Mesendoderm (in vitro differentiated cells): ENCODE measurements at regions not wholly inside any gene's neighbourhood (a gene's known extent, or its start where the extent isn't known, plus 50 kb on each side); places are given as distances from the start of the nearest gene placed in this dataset.

Source experiments
- DNase-seq: peaks from one replicate; pipeline ENCODE4 v3.0.0; 2013
- H2AK5ac ChIP-seq: 2 replicates; pipeline ENCODE4 v1.6.1; 2013; ENCODE audit warnings: low read length, inconsistent platforms
- H2BK120ac ChIP-seq: 2 replicates; pipeline ENCODE4 v1.6.1; 2013; ENCODE audit warnings: low read depth, mild to moderate bottlenecking, low read length, moderate library complexity, mixed read lengths
- H2BK15ac ChIP-seq: replicated peaks from 2 replicates; pipeline ENCODE4 v1.6.1; 2013; ENCODE audit warnings: low read depth, mild to moderate bottlenecking, moderate library complexity
- H2BK5ac ChIP-seq: 2 replicates; pipeline ENCODE4 v1.6.1; 2013; ENCODE audit warnings: low read length, inconsistent platforms
- H3K18ac ChIP-seq: 2 replicates; pipeline ENCODE4 v1.6.1; 2013; ENCODE audit warnings: mild to moderate bottlenecking, low read length, mixed read lengths
- H3K23ac ChIP-seq: one replicate; pipeline ENCODE4 v1.6.1; 2013; ENCODE audit warnings: low read length
- H3K27ac ChIP-seq: 2 replicates; pipeline ENCODE4 v1.5.1; 2013; ENCODE audit warnings: low read depth, mild to moderate bottlenecking, inconsistent platforms, low read length, moderate library complexity
- H3K27me3 ChIP-seq: 2 replicates; pipeline ENCODE4 v1.6.1; 2013; ENCODE audit warnings: low read length, control low read depth, mild to moderate bottlenecking, inconsistent platforms; ENCODE audit not compliant: insufficient read depth, poor library complexity
- H3K36me3 ChIP-seq: 2 replicates; pipeline ENCODE4 v1.6.1; 2013; ENCODE audit warnings: low read length, inconsistent platforms; ENCODE audit not compliant: control insufficient read depth, insufficient read depth
- H3K4ac ChIP-seq: one replicate; pipeline ENCODE4 v1.6.1; 2013; ENCODE audit warnings: low read depth, mild to moderate bottlenecking, low read length, moderate library complexity
- H3K4me1 ChIP-seq: 2 replicates; pipeline ENCODE4 v1.6.1; 2013; ENCODE audit warnings: low read depth, low read length, inconsistent platforms; ENCODE audit not compliant: control insufficient read depth
- H3K4me2 ChIP-seq: 2 replicates; pipeline ENCODE4 v1.6.1; 2013; ENCODE audit warnings: low read length
- H3K4me3 ChIP-seq: 2 replicates; pipeline ENCODE4 v1.5.1; 2013; ENCODE audit warnings: mild to moderate bottlenecking, low read length
- H3K56ac ChIP-seq: one replicate; pipeline ENCODE4 v1.6.1; 2013; ENCODE audit warnings: low read length
- H3K79me1 ChIP-seq: 2 replicates; pipeline ENCODE4 v1.6.1; 2013; ENCODE audit warnings: low read length, inconsistent platforms
- H3K79me2 ChIP-seq: 2 replicates; pipeline ENCODE4 v1.6.1; 2013; ENCODE audit warnings: mild to moderate bottlenecking, low read length; ENCODE audit not compliant: control insufficient read depth, insufficient read depth
- H3K9ac ChIP-seq: 2 replicates; pipeline ENCODE4 v1.6.1; 2013; ENCODE audit warnings: low read length, inconsistent platforms
- H4K5ac ChIP-seq: one replicate; pipeline ENCODE4 v1.6.1; 2013; ENCODE audit warnings: low read length
- H4K8ac ChIP-seq: one replicate; pipeline ENCODE4 v1.6.1; 2013; ENCODE audit warnings: low read depth, mild to moderate bottlenecking, control low read depth, low read length, moderate library complexity
- WGBS: extraction: QIAGEN DNeasy Blood & Tissue Kit; methylation state at CpG from one replicate; pipeline ENCODE4 v1.1.7; 2013; ENCODE audit warnings: low lambda C conversion rate, missing lambda C conversion rate; ENCODE audit not compliant: insufficient coverage; ENCODE audit errors: extremely low coverage; 5-methylcytosine and 5-hydroxymethylcytosine counted together

DNA sequence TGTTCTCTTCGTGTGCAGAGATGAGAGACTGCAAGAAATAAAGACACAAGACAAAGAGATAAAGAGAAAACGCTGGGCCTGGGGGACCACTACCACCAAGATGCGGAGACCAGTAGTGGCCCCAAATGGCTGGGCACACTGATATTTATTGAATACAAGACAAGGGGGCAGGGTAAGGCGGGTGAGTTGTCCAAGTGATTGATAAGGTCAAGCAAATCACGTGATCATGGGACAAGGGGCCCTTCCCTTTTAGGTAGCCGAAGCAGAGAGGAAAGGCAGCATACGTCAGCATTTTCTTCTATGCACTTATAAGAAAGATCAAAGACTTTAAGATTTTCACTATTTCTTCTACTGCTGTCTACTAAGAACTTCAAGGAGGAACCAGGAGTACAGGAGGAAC lies 762.1 kb downstream of the TNS3 start:
- WGBS: no CpG with 5 or more reads among the region's 7 CpGs
- Histone ChIP-seq H2AK5ac (no peak overlapping the region), H3K4me2 (no peak overlapping the region), H2BK15ac (no peak overlapping the region), H3K4ac (no peak overlapping the region), H4K5ac (no peak overlapping the region), H3K79me2 (no peaks in the 10 kb centered on the region), H3K36me3 (no peaks in the 10 kb centered on the region), H4K8ac (no peak overlapping the region), H3K27me3 (no peaks in the 10 kb centered on the region), H3K18ac (no peak overlapping the region), H3K79me1 (no peaks in the 10 kb centered on the region), H3K4me1 (no peaks in the 10 kb centered on the region), H2BK120ac (no peak overlapping the region), H3K23ac (no peak overlapping the region), H2BK5ac (no peak overlapping the region), H3K27ac (no peak overlapping the region), H3K56ac (no peak overlapping the region), H3K4me3 (no peak overlapping the region), H3K9ac (no peak overlapping the region)
- DNase-seq: no peak

DNA sequence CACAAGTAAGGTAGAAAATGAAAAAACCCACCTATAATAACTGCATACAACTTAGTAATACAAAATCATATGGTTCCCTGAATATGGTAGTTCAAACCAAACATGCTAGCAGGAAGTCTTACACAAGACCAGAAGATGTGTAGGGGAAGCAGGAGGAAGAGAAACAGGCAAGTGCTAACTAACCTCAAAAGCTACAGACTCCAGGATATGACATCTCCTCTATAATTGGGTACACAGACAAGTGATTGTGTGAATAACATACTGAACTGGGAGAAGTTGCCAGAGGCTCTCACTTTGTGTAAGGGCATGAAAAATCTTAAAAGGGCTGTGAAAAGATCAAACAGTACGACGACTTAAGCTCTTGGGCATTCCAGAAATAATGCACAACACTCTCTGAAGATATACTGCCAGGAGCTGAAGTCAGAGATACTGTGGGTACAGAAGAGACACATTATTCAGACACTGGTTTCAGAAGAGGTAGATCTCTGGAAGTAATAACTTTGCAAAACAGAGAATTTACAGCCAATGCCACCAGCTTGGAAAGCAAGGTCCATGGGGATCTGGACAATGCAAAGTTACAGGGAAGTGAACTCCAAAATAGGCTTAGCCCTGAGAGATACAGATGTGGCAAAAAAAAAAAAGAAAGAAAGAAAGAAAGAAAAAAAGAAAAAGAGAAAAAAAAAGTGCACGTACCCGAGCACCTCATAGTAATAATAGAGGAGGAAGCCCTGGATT lies 767.2 kb downstream of the TNS3 start:
- no peak overlapping the region for H3K27ac ChIP-seq
- H2AK5ac ChIP-seq: no peak overlapping the region
- DNase-seq: no peak
- no peak overlapping the region for H2BK15ac ChIP-seq
- no peaks in the 10 kb centered on the region for H3K27me3 ChIP-seq
- no peak overlapping the region for H3K18ac ChIP-seq
- H3K56ac ChIP-seq: no peak overlapping the region
- H4K8ac ChIP-seq: no peak overlapping the region
- no peaks in the 10 kb centered on the region for H3K79me1 ChIP-seq
- no peak overlapping the region for H3K23ac ChIP-seq
- H3K9ac ChIP-seq: no peak overlapping the region
- no peaks in the 10 kb centered on the region for H3K36me3 ChIP-seq
- H3K4ac ChIP-seq: no peak overlapping the region
- no peak overlapping the region for H3K4me2 ChIP-seq
- H3K4me1 ChIP-seq: no peaks in the 10 kb centered on the region
- WGBS: no CpG with 5 or more reads among the region's 4 CpGs
- no peak overlapping the region for H2BK5ac ChIP-seq
- no peak overlapping the region for H3K4me3 ChIP-seq
- H4K5ac ChIP-seq: no peak overlapping the region
- no peak overlapping the region for H2BK120ac ChIP-seq
- H3K79me2 ChIP-seq: no peaks in the 10 kb centered on the region

DNA sequence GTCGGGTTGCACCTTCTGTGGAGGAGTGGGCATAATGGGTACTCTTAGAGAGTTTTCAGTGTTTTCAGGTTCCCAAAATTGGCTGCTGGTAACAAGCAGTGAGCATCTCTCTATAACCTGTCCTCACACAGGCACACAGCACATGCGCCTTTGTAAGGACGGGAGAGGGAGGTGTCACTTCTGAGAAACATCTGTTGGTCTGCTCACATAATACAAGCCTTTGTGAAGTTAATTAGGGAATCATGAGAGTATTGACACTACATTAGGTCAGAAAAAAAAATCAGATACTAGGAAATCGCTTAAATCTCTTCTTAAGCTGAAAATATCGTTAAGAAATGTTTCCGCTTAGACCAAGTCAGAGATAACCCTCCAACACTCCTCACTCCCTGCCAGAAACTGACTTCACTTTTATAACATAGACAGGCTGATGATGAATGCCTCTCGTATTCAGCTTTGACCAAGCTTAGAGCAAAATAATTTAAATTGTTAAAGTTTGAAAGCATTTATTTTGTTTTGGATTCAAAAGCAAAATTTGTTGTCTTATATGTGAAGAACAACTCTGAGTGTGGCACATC lies 769.7 kb downstream of the TNS3 start:
- Histone ChIP-seq H3K79me1 (no peaks in the 10 kb centered on the region), H4K5ac (no peak overlapping the region), H2AK5ac (no peak overlapping the region), H3K4me1 (no peaks in the 10 kb centered on the region), H3K4me3 (no peak overlapping the region), H2BK120ac (no peak overlapping the region), H4K8ac (no peak overlapping the region), H3K4me2 (no peak overlapping the region), H3K56ac (no peak overlapping the region), H3K4ac (no peak overlapping the region), H2BK15ac (no peak overlapping the region), H3K27ac (no peak overlapping the region), H3K9ac (no peak overlapping the region), H3K27me3 (no peaks in the 10 kb centered on the region), H3K36me3 (no peaks in the 10 kb centered on the region), H3K18ac (no peak overlapping the region), H3K79me2 (no peaks in the 10 kb centered on the region), H2BK5ac (no peak overlapping the region), H3K23ac (no peak overlapping the region)
- whole genome bisulfite sequencing: no CpG with 5 or more reads among the region's 7 CpGs
- DNase-seq: no peak

DNA sequence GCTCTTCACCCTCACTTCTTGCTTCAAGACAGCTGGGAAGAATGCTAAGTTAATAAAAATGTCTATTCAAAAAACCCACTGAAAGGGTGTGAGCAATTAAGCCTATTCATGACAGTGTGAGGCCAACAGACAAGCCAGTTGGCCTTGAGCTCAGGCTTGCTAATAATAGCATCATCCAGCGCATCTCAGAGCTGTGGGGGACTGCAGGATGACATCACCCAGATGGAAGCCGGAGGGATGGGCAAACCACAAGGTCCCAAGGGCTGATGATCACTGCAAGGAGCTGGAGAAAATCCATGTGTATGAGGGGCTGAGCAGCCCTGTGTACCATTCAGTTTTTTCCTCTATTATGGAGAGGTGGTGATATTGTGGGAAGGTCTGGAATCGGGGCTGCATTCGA lies 770.4 kb downstream of the TNS3 start:
- H3K4me1 ChIP-seq: no peaks in the 10 kb centered on the region
- no peaks in the 10 kb centered on the region for H3K36me3 ChIP-seq
- H3K27me3 ChIP-seq: no peaks in the 10 kb centered on the region
- H3K4me3 ChIP-seq: no peak overlapping the region
- H4K5ac ChIP-seq: no peak overlapping the region
- no peak overlapping the region for H3K56ac ChIP-seq
- no CpG with 5 or more reads among the region's 4 CpGs for WGBS
- no peak overlapping the region for H3K23ac ChIP-seq
- H2BK5ac ChIP-seq: no peak overlapping the region
- no peak overlapping the region for H3K4me2 ChIP-seq
- no peak overlapping the region for H3K27ac ChIP-seq
- peak; percentile 73 for DNase-seq
- no peak overlapping the region for H3K4ac ChIP-seq
- no peaks in the 10 kb centered on the region for H3K79me1 ChIP-seq
- no peak overlapping the region for H3K9ac ChIP-seq
- no peak overlapping the region for H4K8ac ChIP-seq
- no peaks in the 10 kb centered on the region for H3K79me2 ChIP-seq
- no peak overlapping the region for H3K18ac ChIP-seq
- H2BK120ac ChIP-seq: no peak overlapping the region
- H2AK5ac ChIP-seq: no peak overlapping the region
- H2BK15ac ChIP-seq: no peak overlapping the region

DNA sequence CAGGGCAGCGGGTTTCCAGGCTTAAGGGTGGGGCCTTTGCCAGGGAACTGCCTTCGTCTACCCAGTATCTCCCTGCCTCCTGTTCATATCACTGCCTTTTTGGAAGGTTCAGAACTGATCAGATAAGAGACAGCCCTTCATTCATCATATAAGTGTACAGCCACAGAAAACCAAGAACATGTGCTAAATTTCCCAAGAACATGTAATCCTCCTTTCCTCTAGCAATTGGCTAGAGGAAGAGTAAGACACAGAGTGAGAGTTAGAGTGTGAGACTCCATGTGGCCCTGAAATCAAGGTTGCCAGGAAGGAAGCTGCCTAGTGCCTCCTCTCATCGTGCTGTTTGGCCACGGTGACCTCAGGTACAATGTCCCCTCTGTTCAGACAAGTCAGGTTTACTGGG lies 770.9 kb downstream of the TNS3 start:
- Histone ChIP-seq H3K9ac (no peak overlapping the region), H4K8ac (no peak overlapping the region), H3K4me2 (no peak overlapping the region), H2BK120ac (no peak overlapping the region), H3K79me2 (no peaks in the 10 kb centered on the region), H3K27ac (no peak overlapping the region), H3K4me1 (no peaks in the 10 kb centered on the region), H3K4ac (no peak overlapping the region), H3K4me3 (no peak overlapping the region), H4K5ac (no peak overlapping the region), H3K18ac (no peak overlapping the region), H3K36me3 (no peaks in the 10 kb centered on the region), H2AK5ac (no peak overlapping the region), H3K23ac (no peak overlapping the region), H3K56ac (no peak overlapping the region), H2BK5ac (no peak overlapping the region), H3K27me3 (no peaks in the 10 kb centered on the region), H3K79me1 (no peaks in the 10 kb centered on the region), H2BK15ac (no peak overlapping the region)
- no CpG with 5 or more reads among the region's 4 CpGs for whole genome bisulfite sequencing
- DNase-seq: no peak

DNA sequence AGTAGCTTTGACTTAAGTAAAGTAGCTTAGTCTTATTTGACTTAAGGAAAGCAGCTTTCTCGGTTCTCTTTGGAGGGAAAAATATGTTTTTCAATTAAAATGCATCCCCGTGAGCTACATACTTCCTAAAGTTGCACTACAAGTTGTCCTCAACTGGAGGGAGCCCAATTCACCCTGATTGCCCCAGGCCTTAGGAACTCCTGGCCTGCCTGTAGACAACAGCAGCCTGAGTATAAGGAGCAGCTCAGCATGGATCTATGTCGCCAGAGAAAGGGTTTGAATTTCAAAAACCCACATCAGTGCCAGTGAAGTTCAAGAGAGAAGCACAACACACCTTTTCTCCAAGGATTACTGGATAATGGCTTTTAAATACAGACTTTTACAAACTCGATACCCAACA lies 772.0 kb downstream of the TNS3 start:
- Histone ChIP-seq H3K27ac (no peak overlapping the region), H3K27me3 (no peaks in the 10 kb centered on the region), H3K4ac (no peak overlapping the region), H3K79me1 (no peaks in the 10 kb centered on the region), H2BK5ac (no peak overlapping the region), H2BK15ac (no peak overlapping the region), H3K56ac (no peak overlapping the region), H3K9ac (no peak overlapping the region), H2BK120ac (no peak overlapping the region), H3K79me2 (no peaks in the 10 kb centered on the region), H3K36me3 (no peaks in the 10 kb centered on the region), H4K5ac (no peak overlapping the region), H3K4me1 (no peaks in the 10 kb centered on the region), H4K8ac (no peak overlapping the region), H2AK5ac (no peak overlapping the region), H3K4me2 (no peak overlapping the region), H3K4me3 (no peak overlapping the region), H3K18ac (no peak overlapping the region), H3K23ac (no peak overlapping the region)
- no CpG with 5 or more reads among the region's 4 CpGs for WGBS
- DNase-seq: no peak
